Ishikawa (cell line): ENCODE measurements at regions not wholly inside any gene's neighbourhood (a gene's known extent, or its start where the extent isn't known, plus 50 kb on each side); places are given as distances from the start of the nearest gene placed in this dataset.

ENCODE experiments used
- CEBPB ChIP-seq: IDR thresholded peaks from 2 replicates; pipeline ENCODE4 v1.6.1; 2012
- CREB1 ChIP-seq: IDR thresholded peaks from 2 replicates; pipeline ENCODE4 v1.6.1; 2012; ENCODE audit warnings: low read depth
- EGR1 ChIP-seq: IDR thresholded peaks from 2 replicates; pipeline ENCODE4 v1.6.1; 2012
- EP300 ChIP-seq: IDR thresholded peaks from 2 replicates; pipeline ENCODE4 v1.6.1; 2012; ENCODE audit warnings: borderline replicate concordance
- FOXM1 ChIP-seq: IDR thresholded peaks from 2 replicates; pipeline ENCODE4 v1.6.1; 2012; ENCODE audit warnings: low read depth, borderline replicate concordance
- NFIC ChIP-seq: IDR thresholded peaks from 2 replicates; pipeline ENCODE4 v1.6.1; 2012
- RAD21 ChIP-seq: IDR thresholded peaks from 2 replicates; pipeline ENCODE4 v1.6.1; 2012; ENCODE audit warnings: low read depth
- REST ChIP-seq: IDR thresholded peaks from 2 replicates; pipeline ENCODE4 v1.6.1; 2012; ENCODE audit warnings: low read depth, mild to moderate bottlenecking
- TAF1 ChIP-seq: IDR thresholded peaks from 2 replicates; pipeline ENCODE4 v1.6.1; 2012; ENCODE audit warnings: low read depth, mild to moderate bottlenecking
- TCF12 ChIP-seq: IDR thresholded peaks from 2 replicates; pipeline ENCODE4 v1.6.1; 2012; ENCODE audit warnings: low read depth
- TEAD4 ChIP-seq: IDR thresholded peaks from 2 replicates; pipeline ENCODE4 v1.6.1; 2012
- YY1 ChIP-seq: IDR thresholded peaks from 2 replicates; pipeline ENCODE4 v1.6.1; 2012; ENCODE audit warnings: low read depth
- ZBTB7A ChIP-seq: IDR thresholded peaks from 2 replicates; pipeline ENCODE4 v1.6.1; 2012; ENCODE audit warnings: low read depth
- TF ChIP-seq, protein P1 (sequence below): IDR thresholded peaks from 2 replicates; pipeline ENCODE4 v1.6.1; 2012
- TF ChIP-seq, protein P2 (sequence below): IDR thresholded peaks from 2 replicates; pipeline ENCODE4 v1.6.1; 2012

GRCh38 chr10:59109826-59110225 lies 66.6 kb upstream of the PHYHIPL start:
- TF ChIP-seq TCF12 (no peak), RAD21 (no peak), EGR1 (no peak), TAF1 (no peak), CREB1 (no peak), EP300 (no peak), NFIC (no peak), TEAD4 (no peak), YY1 (no peak), FOXM1 (no peak), CEBPB (no peak), ZBTB7A (no peak), REST (no peak)
- TF ChIP-seq, protein P1, sequence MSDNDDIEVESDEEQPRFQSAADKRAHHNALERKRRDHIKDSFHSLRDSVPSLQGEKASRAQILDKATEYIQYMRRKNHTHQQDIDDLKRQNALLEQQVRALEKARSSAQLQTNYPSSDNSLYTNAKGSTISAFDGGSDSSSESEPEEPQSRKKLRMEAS: no peak
- TF ChIP-seq, protein P2, sequence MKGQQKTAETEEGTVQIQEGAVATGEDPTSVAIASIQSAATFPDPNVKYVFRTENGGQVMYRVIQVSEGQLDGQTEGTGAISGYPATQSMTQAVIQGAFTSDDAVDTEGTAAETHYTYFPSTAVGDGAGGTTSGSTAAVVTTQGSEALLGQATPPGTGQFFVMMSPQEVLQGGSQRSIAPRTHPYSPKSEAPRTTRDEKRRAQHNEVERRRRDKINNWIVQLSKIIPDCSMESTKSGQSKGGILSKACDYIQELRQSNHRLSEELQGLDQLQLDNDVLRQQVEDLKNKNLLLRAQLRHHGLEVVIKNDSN: no peak

DNA sequence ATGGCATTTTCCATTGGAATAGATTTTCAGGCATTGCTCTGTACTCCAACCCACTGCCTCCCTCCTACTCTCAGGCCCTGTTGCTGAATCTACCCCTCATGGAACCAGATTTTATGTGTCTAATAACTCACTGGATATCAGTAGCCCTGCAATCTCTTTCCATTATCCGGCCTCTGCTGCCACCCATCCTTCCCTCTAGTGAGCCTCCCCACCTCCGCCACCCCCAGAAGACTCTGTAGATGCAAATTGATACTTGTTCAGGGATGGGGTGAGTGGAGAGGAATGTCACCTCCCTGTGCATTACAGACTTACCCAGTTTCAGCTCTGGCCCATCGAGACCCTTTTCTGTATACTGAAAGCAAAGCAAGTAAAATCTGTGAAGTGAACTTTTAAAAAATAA lies 52.3 kb upstream of the PHYHIPL start:
- TF ChIP-seq, protein P1: no peak
- TF ChIP-seq FOXM1 (no peak), TEAD4 (no peak), REST (no peak), YY1 (no peak)

DNA sequence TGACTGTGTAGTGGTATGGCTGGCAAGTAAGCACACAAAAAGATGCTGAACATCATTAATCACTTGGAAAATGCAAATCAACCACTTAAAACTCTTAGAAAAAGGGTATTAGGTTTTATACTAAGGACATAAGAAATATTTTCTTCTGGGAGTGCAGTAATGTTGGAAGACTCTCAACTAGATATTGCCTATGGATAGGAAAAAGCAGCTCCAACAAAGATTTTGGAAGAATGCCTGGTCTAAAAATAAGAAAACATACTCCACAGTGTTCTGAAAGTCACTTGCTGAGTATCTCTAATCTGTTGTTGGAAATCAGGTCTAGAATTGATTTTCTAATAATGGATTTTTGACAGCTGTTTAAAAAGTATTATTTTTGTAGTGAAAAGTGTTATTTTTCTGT lies 50.8 kb upstream of the PHYHIPL start:
- no peak for TF ChIP-seq REST
- TF ChIP-seq, protein P2: no peak
- TF ChIP-seq, protein P1: no peak
- no peak for TF ChIP-seq TEAD4
- TF ChIP-seq CREB1: no peak

- TF ChIP-seq CEBPB (no peak), REST (no peak), TEAD4 (no peak), TCF12 (no peak), YY1 (no peak), EGR1 (no peak)
These were observed 50.2 kb upstream of the PHYHIPL start for GRCh38 chr10:59126261-59126660.
